SK-N-SH (cell line): ENCODE measurements at regions not wholly inside any gene's neighbourhood (a gene's known extent, or its start where the extent isn't known, plus 50 kb on each side); places are given as distances from the start of the nearest gene placed in this dataset.

Experiments used
- CTCF ChIA-PET: fragments of 300-600, 350-600 bp; formaldehyde crosslinking; extraction: SDS; loops from one replicate; lab custom pipeline; 2021; lab: Yijun Ruan, JAX
- POLR2A ChIA-PET: fragments of 350-600 bp; sonication (Branson Sonifier 250); formaldehyde crosslinking; extraction: SDS; loops from one replicate; lab custom pipeline; 2020; ENCODE audit warnings: antibody characterized with exemption, inconsistent platforms; lab: Yijun Ruan, JAX
- DNase-seq: peaks from one replicate; pipeline ENCODE4 v3.0.0; 2012
- H2AFZ ChIP-seq: fragments of 200-600 bp; sonication (generic); 2 replicates; pipeline ENCODE4 v1.8.1; 2016; ENCODE audit warnings: antibody characterized with exemption, mild to moderate bottlenecking, low read depth
- H3F3A ChIP-seq: fragments of 200-600 bp; sonication (generic); replicated peaks from 2 replicates; pipeline ENCODE3; 2016; ENCODE audit warnings: antibody characterized with exemption, mild to moderate bottlenecking; ENCODE audit not compliant: insufficient read depth
- H3K27ac ChIP-seq, 2 experiments: fragments of 200-500 bp in 1 of 2; fragments of 200-600 bp in 1 of 2; sonication (Bioruptor generic) in 1 of 2; sonication (generic), shearing (Covaris generic) in 1 of 2; 2 replicates each; pipeline versions ENCODE4 v1.5.1 to v1.6.1; 2014 to 2016; ENCODE audit warnings: low read depth in 2 of 2, inconsistent platforms in 1 of 2, low read length in 1 of 2, mild to moderate bottlenecking in 1 of 2, mixed read lengths in 1 of 2
- H3K27me3 ChIP-seq: fragments of 200-600 bp; sonication (generic), shearing (Covaris generic); 2 replicates; pipeline ENCODE4 v1.6.1; 2016; ENCODE audit warnings: mixed run types; ENCODE audit not compliant: insufficient read depth
- H3K36me3 ChIP-seq, 2 experiments: fragments of 200-500 bp in 1 of 2; fragments of 200-600 bp in 1 of 2; sonication (Bioruptor generic) in 1 of 2; sonication (generic) in 1 of 2; replicated peaks in 1 of 2; 2 replicates each; pipeline versions ENCODE3 to v1.5.1; 2014 to 2016; ENCODE audit warnings: low read length in 1 of 2, mild to moderate bottlenecking in 1 of 2; ENCODE audit not compliant: insufficient read depth in 2 of 2, control insufficient read depth in 1 of 2
- H3K4me1 ChIP-seq, 2 experiments: fragments of 200-500 bp in 1 of 2; fragments of 200-600 bp in 1 of 2; sonication (Bioruptor generic) in 1 of 2; sonication (generic), shearing (Covaris generic) in 1 of 2; 2 replicates each; pipeline versions ENCODE4 v1.5.1 to v1.6.1; 2014 to 2016; ENCODE audit warnings: low read depth in 1 of 2, low read length in 1 of 2, mixed run types in 1 of 2; ENCODE audit not compliant: insufficient read depth in 2 of 2, control insufficient read depth in 1 of 2
- H3K4me2 ChIP-seq: fragments of 200-600 bp; sonication (generic), shearing (Covaris generic); 2 replicates; pipeline ENCODE4 v1.6.1; 2017; ENCODE audit warnings: mixed run types
- H3K4me3 ChIP-seq, 2 experiments: fragments of 200-500 bp in 1 of 2; fragments of 200-600 bp in 1 of 2; sonication (Bioruptor generic) in 1 of 2; sonication (generic), shearing (Covaris generic) in 1 of 2; 2 replicates each; pipeline versions ENCODE4 v1.5.1 to v1.8.1; 2014 to 2016; ENCODE audit warnings: low read depth in 2 of 2, inconsistent platforms in 1 of 2, low read length in 1 of 2, mild to moderate bottlenecking in 1 of 2, mixed read lengths in 1 of 2, moderate library complexity in 1 of 2
- H3K79me2 ChIP-seq: fragments of 200-600 bp; sonication (generic); 2 replicates; pipeline ENCODE4 v1.8.1; 2017; ENCODE audit warnings: mild to moderate bottlenecking; ENCODE audit not compliant: insufficient read depth
- H3K9ac ChIP-seq: fragments of 200-600 bp; sonication (generic); 2 replicates; pipeline ENCODE4 v1.6.1; 2017; ENCODE audit warnings: mixed run types
- H3K9me2 ChIP-seq: fragments of 200-600 bp; sonication (generic); 2 replicates; pipeline ENCODE4 v1.6.1; 2017; ENCODE audit warnings: mixed run types
- H3K9me3 ChIP-seq: fragments of 200-600 bp; sonication (generic); 2 replicates; pipeline ENCODE4 v1.6.1; 2017; ENCODE audit warnings: mixed run types, mild to moderate bottlenecking, moderate library complexity
- H4K20me1 ChIP-seq: fragments of 200-600 bp; sonication (generic); 2 replicates; pipeline ENCODE4 v1.6.1; 2017; ENCODE audit warnings: mild to moderate bottlenecking, mixed run types; ENCODE audit not compliant: insufficient read depth
- CHD2 ChIP-seq: fragments of 150-350 bp; IDR thresholded peaks from 2 replicates; pipeline ENCODE4 v1.6.1; 2018; ENCODE audit warnings: low read length; ENCODE audit not compliant: partially characterized antibody
- CTCF ChIP-seq: fragments of 200-600 bp; sonication (generic); IDR thresholded peaks from 2 replicates; pipeline ENCODE4 v1.6.1; 2017; ENCODE audit warnings: antibody characterized with exemption, mild to moderate bottlenecking, moderate library complexity
- GATA2 ChIP-seq: sonication (generic); formaldehyde crosslinking; IDR thresholded peaks from 2 replicates; pipeline ENCODE4 v1.5.0; 2020; ENCODE audit warnings: mild to moderate bottlenecking, missing genetic modification reagents
- JUND ChIP-seq: IDR thresholded peaks from 2 replicates; pipeline ENCODE4 v1.4.0; 2012
- RAD21 ChIP-seq: IDR thresholded peaks from 2 replicates; pipeline ENCODE4 v1.6.1; 2012; ENCODE audit warnings: mild to moderate bottlenecking, low read length
- RCOR1 ChIP-seq: fragments of 150-350 bp; IDR thresholded peaks from 2 replicates; pipeline ENCODE4 v1.6.1; 2017; ENCODE audit warnings: antibody characterized with exemption, low read length
- RFX5 ChIP-seq: IDR thresholded peaks from 2 replicates; pipeline ENCODE4 v1.6.1; 2012; ENCODE audit warnings: mild to moderate bottlenecking, improper control_type of control experiment, low read length
- RXRA ChIP-seq: IDR thresholded peaks from 2 replicates; pipeline ENCODE4 v1.4.0; 2012; ENCODE audit warnings: low read depth, mild to moderate bottlenecking, borderline replicate concordance
- SIN3A ChIP-seq: IDR thresholded peaks from 2 replicates; pipeline ENCODE4 v1.6.1; 2012; ENCODE audit warnings: low read depth, mild to moderate bottlenecking, low read length, moderate library complexity, borderline replicate concordance
- SMC3 ChIP-seq: IDR thresholded peaks from 2 replicates; pipeline ENCODE4 v1.6.1; 2012; ENCODE audit warnings: low read depth, low read length, improper control_type of control experiment
- TAF1 ChIP-seq: IDR thresholded peaks from 2 replicates; pipeline ENCODE4 v1.6.1; 2012; ENCODE audit warnings: low read depth, mild to moderate bottlenecking, low read length, moderate library complexity, borderline replicate concordance
- TEAD4 ChIP-seq: IDR thresholded peaks from 2 replicates; pipeline ENCODE4 v1.4.0; 2012; ENCODE audit warnings: mild to moderate bottlenecking, borderline replicate concordance; ENCODE audit not compliant: insufficient read depth
- USF2 ChIP-seq: fragments of 150-350 bp; IDR thresholded peaks from 2 replicates; pipeline ENCODE4 v1.6.1; 2017; ENCODE audit warnings: antibody characterized with exemption, low read length, low read depth, borderline replicate concordance
- ZBTB33 ChIP-seq: IDR thresholded peaks from 2 replicates; pipeline ENCODE4 v1.4.0; 2012; ENCODE audit warnings: low read depth, borderline replicate concordance
- WGBS: methylation state at CpG from one replicate; pipeline ENCODE4 v1.1.6; 2017; ENCODE audit warnings: low lambda C conversion rate; 5-methylcytosine and 5-hydroxymethylcytosine counted together

DNA sequence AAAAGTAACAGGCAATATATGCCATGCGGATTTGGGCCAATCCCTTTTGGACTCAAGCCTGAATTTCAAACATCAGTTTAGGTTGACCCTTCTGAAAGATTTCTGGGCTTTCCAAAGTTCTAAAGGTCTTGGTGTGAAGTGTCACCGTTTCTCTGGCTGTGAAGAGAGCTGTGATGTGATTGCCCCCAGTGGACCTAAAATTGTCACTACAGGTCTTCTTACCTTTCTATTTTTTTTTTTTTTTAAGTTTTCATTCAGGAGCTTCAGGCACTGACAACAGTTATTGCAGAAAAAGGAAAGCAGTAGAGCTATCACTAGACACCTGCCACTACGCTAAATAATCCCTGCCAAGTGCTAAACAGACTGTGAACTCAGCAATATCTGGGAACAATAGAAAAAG, 75.7 kb upstream of the OPRM1 start:
- H3K4me3 ChIP-seq: no peak overlapping the region
- H2AFZ ChIP-seq: no peak overlapping the region

DNA sequence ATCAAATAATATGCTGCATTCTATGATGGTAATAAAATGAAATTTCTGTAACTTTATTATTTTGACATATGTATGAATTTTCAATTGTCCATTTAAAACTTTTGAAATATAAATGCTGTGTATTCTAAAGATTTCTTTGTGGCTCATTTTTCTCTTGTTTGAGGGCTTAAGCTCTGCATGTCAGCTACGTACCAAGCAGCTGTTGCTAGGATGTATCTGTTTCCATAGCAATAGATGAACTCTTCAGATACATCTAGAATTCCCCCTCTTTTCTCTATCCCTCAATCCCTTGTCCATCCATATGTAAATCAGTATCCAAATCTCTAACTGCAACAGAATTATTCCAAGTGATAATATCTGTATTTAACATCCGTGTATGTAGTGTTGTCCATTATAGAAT, 76.5 kb upstream of the OPRM1 start:
- Histone ChIP-seq H3K79me2 (no peaks in the 10 kb centered on the region), H3K4me1 (peaks cover 0 to 12% of the 10 kb centered on the region in 2 experiments; a peak in 2 of 4 replicates), H3K4me3 (no peak overlapping the region), H3K36me3 (no peaks in the 10 kb centered on the region), H3K4me2 (no peak overlapping the region), H3K9ac (no peak overlapping the region), H2AFZ (no peak overlapping the region), H4K20me1 (no peaks in the 10 kb centered on the region), H3K9me2 (no peaks in the 10 kb centered on the region), H3F3A (peaks cover 5% of the 10 kb centered on the region), H3K27ac (peak overlapping the region in 1 of 2 experiments; percentile 40; a peak in 2 of 4 replicates), H3K27me3 (no peaks in the 10 kb centered on the region), H3K9me3 (no peaks in the 10 kb centered on the region)
- WGBS: 59% methylated on average over 2 of the region's 2 CpGs
- POLR2A ChIA-PET: no interaction called here
- 0 out of 2 replicates have a peak, but pooled peaks have one; percentile 12 for TF ChIP-seq GATA2 (CRISPR knock-in tag)
- TF ChIP-seq RFX5: peak; percentile 95
- no peak for TF ChIP-seq RCOR1
- no peak for TF ChIP-seq USF2
- no peak for TF ChIP-seq ZBTB33
- peak; percentile 28 for DNase-seq
- CTCF ChIA-PET: interaction anchor here (0.7 to 1.5 kb wide), 2 partner anchors 15 to 731 kb away, joined by 3 to 5 read pairs; no protein-coding TSS in a partner anchor

More for the DNA sequence above, 75.7 kb upstream of the OPRM1 start:
- CTCF ChIA-PET: interaction anchor here (0.7 to 2.7 kb wide), 5 partner anchors 14 to 930 kb away, joined by 3 to 9 read pairs (median 3); no protein-coding TSS in a partner anchor
- no peak for DNase-seq
- POLR2A ChIA-PET: no interaction called here
- Histone ChIP-seq H3K9ac (no peak overlapping the region), H3K9me3 (no peaks in the 10 kb centered on the region), H3K27ac (peak overlapping the region in 1 of 2 experiments; percentile 89; a peak in 2 of 4 replicates), H3K9me2 (no peaks in the 10 kb centered on the region), H3K27me3 (no peaks in the 10 kb centered on the region), H3K4me1 (peaks cover 0 to 12% of the 10 kb centered on the region in 2 experiments; a peak in 2 of 4 replicates), H3K79me2 (no peaks in the 10 kb centered on the region), H4K20me1 (no peaks in the 10 kb centered on the region), H3K4me2 (no peak overlapping the region), H3F3A (peaks cover 5% of the 10 kb centered on the region), H3K36me3 (no peaks in the 10 kb centered on the region)
- WGBS: 60% methylated on average over 3 of the region's 3 CpGs
- TF ChIP-seq RAD21 (peak; percentile 26; the same call in 1 of the 2 replicates), CHD2 (no peak)

GRCh38 chr6:153960741-153961140, 78.3 kb upstream of the OPRM1 start:
- CTCF ChIA-PET: interaction anchor here (1.2 to 1.9 kb wide), 3 partner anchors 9 to 729 kb away, joined by 4 to 7 read pairs (median 5); no protein-coding TSS in a partner anchor
- TF ChIP-seq CHD2: no peak
- no peak for TF ChIP-seq CTCF
- no peak for TF ChIP-seq SIN3A
- TF ChIP-seq JUND: no peak
- TF ChIP-seq RXRA: no peak
- TF ChIP-seq ZBTB33: no peak
- no peak for TF ChIP-seq SMC3
- TF ChIP-seq TEAD4: no peak
- no peak for TF ChIP-seq TAF1
- no peak for TF ChIP-seq RCOR1

More at GRCh38 chr6:153960741-153961140, 78.3 kb upstream of the OPRM1 start:
- no peak for DNase-seq
- no peak overlapping the region for H3K4me3 ChIP-seq
- peaks cover 8% of the 10 kb centered on the region for H3F3A ChIP-seq
- H3K79me2 ChIP-seq: no peaks in the 10 kb centered on the region
- H3K36me3 ChIP-seq: no peaks in the 10 kb centered on the region
- H4K20me1 ChIP-seq: no peaks in the 10 kb centered on the region
- no peaks in the 10 kb centered on the region for H3K9me3 ChIP-seq
- no peak overlapping the region for H3K4me2 ChIP-seq
- no peaks in the 10 kb centered on the region for H3K27me3 ChIP-seq
- POLR2A ChIA-PET: no interaction called here
- H3K9ac ChIP-seq: no peak overlapping the region
- peaks cover 0 to 12% of the 10 kb centered on the region in 2 experiments; a peak in 2 of 4 replicates for H3K4me1 ChIP-seq
- no peaks in the 10 kb centered on the region for H3K9me2 ChIP-seq
- WGBS: 14% methylated on average over 1 of the region's 1 CpG
- H2AFZ ChIP-seq: no peak overlapping the region
- no peak overlapping the region for H3K27ac ChIP-seq
